HG02642 (cell line): ENCODE measurements at regions not wholly inside any gene's neighbourhood (a gene's known extent, or its start where the extent isn't known, plus 50 kb on each side); places are given as distances from the start of the nearest gene placed in this dataset.
"Not testable (repeated sequence)": the region's sequence is repeated elsewhere in the genome, so short reads cannot be mapped to it uniquely, and the experiment has no call there.

Experiments used
- ATAC-seq: cut with Tn5 transposase; IDR thresholded peaks from one replicate; pipeline ENCODE4 v1.9.1; 2021; ENCODE audit warnings: mild to moderate bottlenecking; ENCODE audit not compliant: unreplicated experiment, poor library complexity

GRCh38 chr7:153158149-153158548 lies 398.6 kb downstream of the ACTR3B start:
- ATAC-seq, result no peak

DNA sequence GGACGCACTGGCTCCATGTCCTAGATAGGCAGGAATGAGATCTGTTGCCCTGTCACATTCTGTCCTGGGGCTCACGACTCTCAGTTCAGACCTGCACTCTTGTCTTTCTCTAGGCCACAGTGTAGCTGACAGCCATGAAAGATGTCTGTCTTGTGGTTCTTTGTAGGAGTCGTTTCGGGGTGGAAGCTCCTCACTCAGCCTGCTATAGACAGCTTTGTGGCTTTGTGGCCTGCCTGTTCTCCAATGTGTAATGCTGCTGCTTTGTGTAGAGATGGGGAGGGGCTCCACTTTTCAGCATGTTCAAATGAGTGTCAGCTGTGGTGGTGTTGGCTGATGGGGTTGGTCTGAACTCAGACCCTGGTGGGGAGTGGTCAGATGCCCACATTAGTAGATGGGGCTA lies 410.7 kb downstream of the ACTR3B start:
- ATAC-seq, result no peak

- ATAC-seq, result no peak
Observed at GRCh38 chr7:153185936-153186335, 426.4 kb downstream of the ACTR3B start.

DNA sequence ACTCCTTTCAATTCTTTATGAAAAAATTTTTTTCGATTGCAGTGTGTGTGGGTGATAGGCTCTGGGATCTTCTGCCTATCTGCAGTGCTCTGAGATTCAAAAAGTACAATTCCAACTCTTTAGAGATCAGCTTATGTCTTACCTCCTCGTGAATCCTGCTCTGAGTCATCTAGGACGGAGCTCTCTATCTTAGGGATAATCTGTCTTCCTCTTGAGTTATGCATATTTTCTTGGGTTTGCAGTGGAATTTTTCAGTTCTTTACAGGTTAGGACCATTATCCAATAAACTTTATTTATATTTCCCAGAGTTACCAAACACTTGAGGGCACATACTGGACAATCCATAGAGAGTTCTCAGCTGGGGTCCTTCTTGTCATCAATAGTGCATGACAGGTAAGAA lies 428.6 kb downstream of the ACTR3B start:
- ATAC-seq, result no peak

GRCh38 chr7:153188630-153189029 lies 429.1 kb downstream of the ACTR3B start:
- peak; percentile 36 for ATAC-seq

GRCh38 chr7:153190452-153190851 lies 430.9 kb downstream of the ACTR3B start:
- ATAC-seq, result peak; percentile 73

GRCh38 chr7:153190986-153191385 lies 431.4 kb downstream of the ACTR3B start:
- no peak for ATAC-seq

DNA sequence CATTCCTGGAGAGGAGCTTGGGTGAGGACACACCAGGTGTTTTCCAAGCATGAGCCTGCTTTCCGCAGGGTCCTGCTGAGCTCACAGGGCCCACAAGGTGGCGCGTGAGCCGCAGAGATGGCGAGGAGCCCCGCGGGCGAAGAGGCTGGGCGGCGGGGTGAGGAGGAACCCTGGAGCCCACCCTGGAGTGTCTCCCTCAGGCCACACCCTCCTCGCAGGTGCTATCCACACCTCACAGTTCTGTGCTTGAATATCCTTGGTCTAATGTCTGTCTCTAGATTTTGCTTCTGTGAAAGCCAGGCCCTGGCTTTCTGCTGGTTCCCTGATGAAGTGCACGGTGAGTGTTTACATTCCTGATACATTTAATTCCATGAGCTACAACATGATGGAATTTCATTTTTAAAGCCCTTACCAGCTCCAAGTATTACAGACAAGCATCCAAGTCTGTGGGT lies 433.6 kb downstream of the ACTR3B start:
- ATAC-seq, result peak; percentile 59

- ATAC-seq, result no peak
Observed at GRCh38 chr7:153217032-153217431, 457.5 kb downstream of the ACTR3B start.

DNA sequence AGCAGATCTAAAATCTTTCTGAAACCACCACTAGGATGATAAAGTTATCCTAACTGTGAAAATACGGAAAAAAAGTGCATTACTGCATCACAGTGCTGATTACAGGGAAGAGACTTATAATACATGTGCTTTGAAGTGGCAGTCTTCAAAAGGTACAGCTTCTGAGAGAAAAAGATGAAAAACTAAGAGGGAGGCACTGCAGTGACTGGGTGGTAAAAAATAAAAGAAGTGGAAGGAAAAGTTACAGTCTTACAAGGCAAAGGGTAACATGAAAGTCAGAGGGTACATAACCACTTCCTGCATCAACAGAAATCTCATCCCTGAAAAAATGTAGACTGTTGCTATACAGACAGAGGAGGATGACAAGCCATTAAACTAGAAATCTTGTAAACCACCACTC lies 465.3 kb downstream of the ACTR3B start:
- ATAC-seq, result no peak

GRCh38 chr7:153245136-153245535 lies 485.6 kb downstream of the ACTR3B start:
- ATAC-seq, result not testable (repeated sequence)

- ATAC-seq, result no peak
Observed at GRCh38 chr7:153245809-153246208, 486.3 kb downstream of the ACTR3B start.

- ATAC-seq, result no peak
Observed at GRCh38 chr7:153247926-153248325, 488.4 kb downstream of the ACTR3B start.

- ATAC-seq, result no peak
Observed at GRCh38 chr7:153258686-153259085, 499.1 kb downstream of the ACTR3B start.

DNA sequence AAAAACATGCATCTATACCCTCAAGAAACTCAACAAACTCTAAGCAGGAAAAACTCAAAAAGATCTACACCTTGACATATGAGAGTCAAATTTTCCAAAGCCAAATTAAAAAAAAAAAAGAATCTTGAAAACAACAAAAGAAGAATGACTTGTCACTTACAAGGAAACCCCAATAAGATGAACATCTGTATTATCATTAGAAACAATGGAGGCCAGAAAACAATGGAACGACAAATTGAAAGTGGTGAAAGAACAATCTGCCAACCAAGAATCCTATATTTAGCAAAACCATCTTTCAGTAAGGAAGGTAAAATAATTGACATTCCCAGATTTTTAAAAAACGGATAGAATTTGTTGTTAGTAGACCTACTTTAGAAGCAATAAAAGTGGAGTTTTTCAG lies 516.8 kb downstream of the ACTR3B start:
- no peak for ATAC-seq

- no peak for ATAC-seq
Observed at GRCh38 chr7:153286763-153287162, 527.2 kb downstream of the ACTR3B start.

DNA sequence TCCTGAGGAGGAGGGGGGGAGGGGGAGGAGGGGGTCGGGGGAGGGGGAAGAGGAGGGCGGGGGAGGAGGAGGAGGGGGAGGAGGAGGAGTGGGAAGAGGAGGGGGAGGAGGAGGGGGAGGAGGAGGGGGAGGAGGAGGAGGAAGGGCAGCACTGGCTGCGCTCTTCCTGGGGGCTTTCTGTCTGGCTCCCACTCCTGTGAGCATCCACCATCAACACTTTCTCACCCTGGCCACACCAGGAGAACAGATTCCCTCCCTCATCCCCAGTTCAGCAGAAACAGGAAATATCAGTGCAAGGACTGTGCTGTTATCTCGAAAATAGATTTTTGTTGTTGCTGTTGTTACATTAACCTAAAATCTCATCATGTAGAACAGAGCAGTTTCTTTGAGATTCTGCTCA lies 530.5 kb downstream of the ACTR3B start:
- ATAC-seq, result no peak

DNA sequence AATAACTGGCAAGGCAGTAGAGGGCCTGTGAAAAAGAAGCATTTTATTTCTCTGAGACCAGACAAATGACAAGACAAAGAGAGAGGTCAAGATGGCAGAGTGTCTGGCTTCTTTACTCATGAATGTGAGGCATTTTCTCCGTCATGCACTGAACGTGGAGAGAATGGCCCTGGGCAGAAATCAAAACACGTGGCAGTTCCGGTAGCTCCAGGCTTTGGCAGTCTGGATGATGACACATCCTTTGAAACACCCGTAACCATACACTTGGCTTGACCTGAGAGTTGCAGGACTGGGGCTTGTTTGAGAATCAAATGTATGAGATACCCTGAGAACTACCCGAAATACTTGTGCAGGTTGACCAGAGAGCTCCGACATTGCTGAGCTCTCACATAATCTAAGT lies 537.6 kb downstream of the ACTR3B start:
- ATAC-seq, result no peak

DNA sequence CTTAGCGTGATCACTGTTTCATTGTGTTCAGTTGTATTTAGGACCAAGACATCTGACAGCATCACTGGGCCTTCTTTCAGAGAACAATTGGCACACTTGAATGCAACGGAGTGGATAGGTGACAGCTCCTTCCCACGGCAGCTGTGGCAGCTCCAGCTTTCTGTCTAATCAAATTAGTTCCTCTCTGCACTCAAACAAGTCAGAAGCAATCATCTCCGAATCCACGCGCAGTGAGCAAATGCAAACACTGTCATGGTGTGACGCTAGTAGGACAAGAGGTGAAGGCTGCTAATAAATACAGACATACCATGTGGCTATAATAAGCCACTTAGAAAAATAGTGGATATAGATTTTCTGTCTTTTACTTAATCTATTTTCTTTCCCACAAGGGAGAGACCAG lies 542.4 kb downstream of the ACTR3B start:
- no peak for ATAC-seq

GRCh38 chr7:153320005-153320404 lies 560.5 kb downstream of the ACTR3B start:
- ATAC-seq, result no peak

GRCh38 chr7:153320681-153321080 lies 561.1 kb downstream of the ACTR3B start:
- no peak for ATAC-seq

GRCh38 chr7:153322991-153323390 lies 563.4 kb downstream of the ACTR3B start:
- ATAC-seq, result no peak

GRCh38 chr7:153324094-153324493 lies 564.5 kb downstream of the ACTR3B start:
- no peak for ATAC-seq
